Left cardiac atrium (tissue), 4 donors: ENCODE measurements at regions not wholly inside any gene's neighbourhood (a gene's known extent, or its start where the extent isn't known, plus 50 kb on each side); places are given as distances from the start of the nearest gene placed in this dataset.
"Not testable (repeated sequence)": the region's sequence is repeated elsewhere in the genome, so short reads cannot be mapped to it uniquely, and the experiment has no call there.

Experiments
- ATAC-seq, 2 donors: fragments of 200-7000 bp; cut with Tn5 transposase; one replicate each; pipeline ENCODE4 v1.9.1; 2020; ENCODE audit warnings: mild to moderate bottlenecking in 2 of 2, moderate library complexity in 2 of 2
- DNase-seq: peaks from one replicate; pipeline ENCODE4 v3.0.0-alpha.2; 2020
- intact Hi-C, 2 donors: fragments of 100-400 bp; cut with DNase I; formaldehyde crosslinking; loops; one replicate each; pipeline versions ENCODE4 v1.14.1 to v1.15.1; 2022 to 2023
- donor health status: DM: no; HTN: yes; CAD: no.
- donor health status: DM: no; HTN: yes; CAD: no; lungs with severe emphysema.
- donor health status: DM: yes; HTN: yes; CAD: no.
- donor health status: Dilated cardiomyopathy.

DNA sequence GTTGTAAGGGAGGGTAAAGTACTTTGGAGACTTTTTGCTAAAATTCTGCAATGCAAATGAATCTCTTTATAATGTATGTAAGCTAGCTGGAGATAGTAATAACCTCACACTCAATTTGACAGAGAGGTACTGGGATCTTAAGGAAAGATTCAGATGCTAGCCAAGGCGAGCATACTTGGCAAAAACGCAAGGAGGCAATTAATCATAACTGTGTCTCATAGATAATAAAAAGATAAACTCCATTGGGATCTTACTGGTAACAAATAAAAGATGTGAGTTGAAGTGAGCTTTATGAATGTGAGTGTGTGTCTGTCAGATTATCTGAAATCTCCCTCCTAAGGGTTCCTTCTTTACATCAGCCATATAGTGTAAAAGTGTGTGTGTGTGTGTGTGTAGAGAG is 533.0 kb downstream of the TMX3 start:
- ATAC-seq (no peak), DNase-seq (no peak)

GRCh38 chr18:68179811-68180210 is 535.1 kb downstream of the TMX3 start:
- ATAC-seq (no peak), DNase-seq (no peak)
- intact Hi-C loops: no loop called here

More for the DNA sequence above, 533.0 kb downstream of the TMX3 start:
- intact Hi-C loops: no loop called here

DNA sequence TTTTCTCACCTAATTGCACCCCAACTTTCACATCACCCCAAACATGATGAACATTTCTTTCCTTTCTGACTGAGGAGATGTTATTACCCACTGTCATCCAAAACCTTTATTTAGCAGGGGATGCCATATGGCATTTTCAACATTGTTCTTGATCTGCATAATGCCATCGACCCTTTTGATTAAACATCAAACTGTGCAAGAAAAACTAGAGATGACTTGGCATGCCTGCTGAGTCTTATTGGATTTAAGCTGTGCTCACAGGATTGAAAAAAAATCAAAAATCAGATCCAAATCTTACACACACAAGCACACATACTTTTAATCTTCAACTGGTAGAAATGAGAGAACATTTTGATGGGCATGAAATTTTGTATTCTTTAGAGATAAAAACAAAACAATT is 536.0 kb downstream of the TMX3 start:
- ATAC-seq: no peak
- intact Hi-C loops: no loop called here
- DNase-seq: no peak

GRCh38 chr18:68177807-68178702 is 536.9 kb downstream of the TMX3 start:
- intact Hi-C loops: no loop called here
- DNase-seq: no peak

DNA sequence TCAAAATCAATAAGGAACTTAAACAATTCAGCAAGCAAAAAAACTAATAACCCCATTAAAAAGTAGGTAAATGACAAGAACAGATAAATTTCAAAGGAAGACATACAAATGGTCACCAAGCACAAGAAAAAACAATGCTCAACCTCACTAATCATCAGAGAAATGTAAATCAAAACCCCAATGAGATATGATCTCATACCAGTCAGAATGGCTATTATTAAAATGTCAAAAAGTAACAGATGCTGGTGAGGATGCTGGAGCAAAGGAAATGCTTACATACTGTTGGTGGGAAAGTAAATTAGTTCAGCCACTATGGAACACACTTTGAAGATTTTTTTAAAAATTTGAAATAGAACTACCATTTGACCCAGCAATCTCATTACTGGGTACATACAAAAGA is 538.0 kb downstream of the TMX3 start:
- intact Hi-C loops: no loop called here
- ATAC-seq (no peak), DNase-seq (no peak)

More at GRCh38 chr18:68177807-68178702, 536.9 kb downstream of the TMX3 start:
- ATAC-seq: no peak

- DNase-seq: no peak
- intact Hi-C loops: no loop called here
- ATAC-seq: no peak
Measured at GRCh38 chr18:68172842-68173549, 541.9 kb downstream of the TMX3 start.

DNA sequence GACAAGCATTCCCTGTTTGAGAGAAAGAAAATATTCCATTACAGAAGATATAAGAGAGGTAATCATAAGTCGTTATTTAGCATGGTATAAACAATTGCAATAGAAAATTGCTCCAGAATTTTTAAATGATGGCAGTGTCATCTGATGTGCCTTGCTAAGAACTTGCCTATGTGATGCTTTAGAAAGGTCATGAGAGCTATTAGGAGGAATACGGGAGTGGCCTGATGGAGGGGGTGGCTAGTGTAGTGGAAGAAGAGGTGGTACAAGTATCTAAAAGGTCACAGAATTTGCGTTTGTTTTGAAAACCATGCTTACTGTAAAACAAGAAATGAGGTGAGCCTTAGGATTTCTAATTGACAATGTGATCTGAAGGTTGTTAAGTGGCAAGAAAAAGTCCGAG is 550.0 kb downstream of the TMX3 start:
- intact Hi-C loops: no loop called here
- no peak for ATAC-seq
- no peak for DNase-seq

DNA sequence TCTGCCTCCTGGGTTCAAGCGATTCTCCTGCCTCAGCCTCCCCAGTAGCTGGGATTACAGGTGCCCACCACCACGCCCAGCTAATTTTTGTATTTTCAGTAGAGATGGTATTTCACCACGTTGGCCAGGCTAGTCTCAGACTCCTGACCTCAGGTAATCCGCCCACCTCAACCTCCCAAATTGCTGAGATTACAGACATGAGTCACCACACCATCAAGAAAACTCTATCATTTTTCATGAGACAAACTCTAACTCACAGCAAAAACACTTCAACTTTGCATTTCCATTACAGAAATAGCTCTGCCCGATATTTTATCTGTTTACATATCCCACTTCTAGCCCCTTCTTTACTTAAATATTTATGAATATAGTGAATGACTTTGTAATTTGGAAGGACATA is 561.1 kb downstream of the TMX3 start:
- DNase-seq, ATAC-seq, intact Hi-C loops: not testable (repeated sequence)

DNA sequence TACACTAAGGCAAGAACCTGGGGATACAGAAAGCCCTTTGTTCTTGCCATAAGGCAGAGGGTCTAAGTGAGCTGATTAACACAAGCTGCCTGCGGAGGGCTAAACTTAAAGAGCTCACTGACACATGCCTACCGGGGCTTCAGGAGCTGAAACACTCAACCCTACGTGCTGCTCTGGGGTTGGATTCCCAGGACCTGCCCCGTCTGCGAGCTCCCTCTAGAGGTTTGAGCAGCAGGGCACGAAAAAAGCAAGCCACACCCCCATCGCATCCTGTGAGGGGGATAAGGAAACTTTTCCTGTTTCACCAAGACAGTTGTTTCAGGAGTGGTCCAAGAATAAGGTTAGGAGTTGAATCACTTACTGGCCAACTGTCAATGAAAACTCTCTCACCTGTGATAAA is 562.1 kb downstream of the TMX3 start:
- DNase-seq (no peak), ATAC-seq (no peak)
- intact Hi-C loops: no loop called here

GRCh38 chr18:68150961-68151360 is 563.9 kb downstream of the TMX3 start:
- intact Hi-C loops: no loop called here
- ATAC-seq (no peak), DNase-seq (no peak)

DNA sequence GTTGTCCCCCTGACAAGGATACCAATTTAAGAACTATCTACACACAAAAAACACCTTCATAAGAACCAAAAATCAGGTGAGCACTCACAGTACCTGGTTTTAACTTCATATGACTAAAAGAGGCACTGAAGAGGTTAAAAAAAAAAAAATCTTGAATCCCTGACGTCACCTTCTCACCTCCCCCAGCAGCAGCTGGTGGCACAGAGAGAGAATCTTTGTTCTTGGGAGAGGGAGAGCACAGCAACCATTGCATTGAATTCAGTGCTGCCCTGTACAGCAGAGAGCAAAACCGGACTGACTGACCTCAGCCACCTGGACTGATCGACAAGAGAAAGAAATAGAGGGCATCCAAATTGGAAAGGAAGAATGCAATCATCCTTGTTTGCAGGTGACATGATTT is 566.0 kb downstream of the TMX3 start:
- ATAC-seq: no peak

GRCh38 chr18:68147728-68148127 is 567.2 kb downstream of the TMX3 start:
- ATAC-seq: no peak
- no peak for DNase-seq
- intact Hi-C loops: no loop called here

More for the DNA sequence above, 566.0 kb downstream of the TMX3 start:
- intact Hi-C loops: no loop called here
- DNase-seq: no peak

- ATAC-seq (no peak), DNase-seq (no peak)
- intact Hi-C loops: no loop called here
Measured at GRCh38 chr18:68121826-68122225, 593.1 kb downstream of the TMX3 start.

DNA sequence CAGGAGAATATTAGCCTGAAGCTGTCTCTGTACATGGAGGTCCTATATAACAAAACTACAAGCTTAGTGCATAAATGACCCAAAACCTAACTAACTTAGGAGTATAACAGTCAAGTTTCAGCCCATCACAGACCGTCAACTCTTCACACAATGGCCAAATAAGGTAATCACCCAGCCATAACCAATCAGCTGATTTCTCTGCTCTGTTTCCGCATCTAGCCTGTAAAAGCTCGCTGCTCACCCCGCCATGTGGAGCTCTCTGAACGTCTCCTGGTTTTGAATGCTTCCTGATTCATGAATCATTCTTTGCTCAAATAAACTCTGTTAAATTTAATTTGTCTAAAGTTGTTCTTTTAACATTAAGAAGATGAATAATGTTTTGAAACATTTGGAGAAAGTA is 593.6 kb downstream of the TMX3 start:
- DNase-seq (no peak), ATAC-seq (no peak)
- intact Hi-C loops: no loop called here

DNA sequence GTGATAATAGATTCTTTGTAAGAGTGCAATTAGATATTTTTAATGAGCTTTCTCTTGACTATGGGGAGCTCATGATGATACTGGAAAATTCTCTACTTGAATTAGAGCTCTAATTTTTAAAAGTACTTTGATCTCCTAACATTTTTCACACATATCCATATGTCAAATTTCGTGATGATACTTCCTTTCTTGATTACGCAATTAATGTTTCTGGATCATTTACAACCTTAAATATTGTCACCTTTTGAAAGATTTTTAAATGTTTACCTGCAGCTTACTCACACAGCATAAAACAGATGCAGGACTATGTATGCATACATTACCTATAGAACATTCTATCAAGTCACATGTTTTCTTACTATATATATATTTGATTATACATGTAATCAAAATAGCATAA is 598.5 kb upstream of the DSEL start:
- intact Hi-C loops: no loop called here
- no peak for DNase-seq
- no peak for ATAC-seq

- DNase-seq: no peak
- ATAC-seq: no peak
- intact Hi-C loops: no loop called here
Measured at GRCh38 chr18:68104036-68104435, 587.5 kb upstream of the DSEL start.

DNA sequence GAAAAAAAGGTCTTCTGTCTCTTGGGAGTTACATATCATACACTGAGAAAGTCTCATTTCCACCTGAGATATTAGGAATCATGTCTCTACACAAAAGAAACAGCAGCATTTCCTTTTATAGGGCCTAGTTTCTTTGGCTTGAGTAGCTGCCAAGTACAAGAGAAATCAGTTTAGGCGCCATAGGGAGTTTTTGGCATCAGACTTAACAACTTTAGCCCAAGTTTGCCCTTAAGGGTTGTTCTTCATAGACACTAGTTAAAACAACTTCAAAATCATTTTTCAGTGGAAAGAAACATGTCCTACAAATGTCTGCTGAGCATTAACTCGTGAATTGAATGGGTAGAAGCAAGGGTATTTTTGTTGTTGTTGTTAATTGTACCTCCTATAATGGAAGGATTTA is 587.0 kb upstream of the DSEL start:
- no peak for DNase-seq
- intact Hi-C loops: no loop called here
- no peak for ATAC-seq

DNA sequence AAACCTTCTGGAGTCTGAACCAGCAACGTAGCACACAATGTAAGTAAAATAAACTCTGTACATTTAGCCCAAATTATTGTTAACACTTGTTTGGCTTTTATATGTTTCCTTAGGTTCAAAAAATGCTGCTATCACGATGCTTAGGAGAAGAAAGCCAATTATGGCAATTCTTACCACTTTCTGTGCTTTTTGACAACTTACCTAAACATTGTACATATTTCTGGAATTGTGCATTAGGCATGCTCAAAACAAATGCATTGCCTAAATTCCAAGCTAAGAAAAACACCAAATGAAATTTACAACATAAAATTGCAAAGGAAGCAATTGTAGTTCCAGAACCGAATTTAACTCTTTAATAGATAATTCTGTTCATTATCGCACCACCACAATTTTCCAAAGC is 585.6 kb upstream of the DSEL start:
- intact Hi-C loops: no loop called here
- DNase-seq (no peak), ATAC-seq (no peak)

GRCh38 chr18:68098655-68099054 is 582.1 kb upstream of the DSEL start:
- ATAC-seq (no peak), DNase-seq (no peak)
- intact Hi-C loops: no loop called here

GRCh38 chr18:68086481-68086880 is 570.0 kb upstream of the DSEL start:
- DNase-seq (no peak), ATAC-seq (peak in 1 of 2 donors; percentile 59)
- intact Hi-C loops: no loop called here

DNA sequence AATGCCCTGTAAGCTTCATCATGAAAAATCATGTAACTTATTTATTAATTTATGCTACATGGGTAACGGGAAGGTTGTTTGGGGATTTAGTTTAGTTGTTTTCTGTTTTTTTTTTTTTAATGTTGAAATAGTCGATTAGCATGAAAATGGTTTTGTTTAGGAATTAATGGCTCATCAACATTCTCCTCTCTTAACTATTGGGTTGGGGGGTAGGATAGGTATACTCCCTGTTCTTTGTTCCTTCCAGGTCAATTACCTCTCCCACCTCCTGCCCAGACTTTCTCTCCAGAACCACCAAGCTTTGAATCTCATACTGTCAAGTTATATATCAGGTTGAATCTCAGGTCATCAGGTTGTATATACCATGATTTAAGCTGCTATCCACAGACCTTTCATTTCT is 568.7 kb upstream of the DSEL start:
- no peak for ATAC-seq

More for the DNA sequence above, 568.7 kb upstream of the DSEL start:
- intact Hi-C loops: no loop called here
- no peak for DNase-seq
